ENCODE measurements at regions not wholly inside any gene's neighbourhood (a gene's known extent, or its start where the extent isn't known, plus 50 kb on each side); places are given as distances from the start of the nearest gene placed in this dataset.

- no peak overlapping the region for H3K4me3 ChIP-seq (replicated peaks; ENCODE audit: low read depth, low read length)
- DNase-seq (ENCODE audit: low read depth), result no peak
- no peak for TF ChIP-seq CTCF (IDR thresholded peaks at IDR 0.05; ENCODE audit: low read length, missing control alignments)
Observed at GRCh38 chr20:11181966-11182365, 508.2 kb upstream of the JAG1 start.

DNA sequence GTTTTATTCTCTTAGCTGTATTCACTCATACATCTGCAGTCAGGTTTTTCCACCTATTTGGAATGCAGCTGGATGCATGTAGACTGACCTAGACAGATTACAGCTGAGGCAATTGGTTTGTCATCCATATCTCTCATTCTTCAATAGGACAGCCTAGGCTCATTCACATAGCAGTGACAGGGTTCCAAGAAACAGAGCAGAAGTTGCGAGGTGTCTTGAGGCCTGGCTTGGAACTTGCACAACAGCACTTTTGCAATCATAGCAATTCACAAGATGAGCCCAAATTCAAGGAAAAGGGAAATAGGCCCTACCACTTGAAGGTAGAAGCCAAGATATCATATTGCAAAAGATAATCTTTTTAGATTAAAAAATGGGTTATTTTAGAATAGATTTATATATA is 508.9 kb upstream of the JAG1 start:
- TF ChIP-seq CTCF (IDR thresholded peaks at IDR 0.05; ENCODE audit: low read length, missing control alignments), result no peak
- H3K4me3 ChIP-seq (replicated peaks; ENCODE audit: low read depth, low read length), result no peak overlapping the region
- peak; percentile 57 for DNase-seq (ENCODE audit: low read depth)

GRCh38 chr20:11186301-11187008 is 512.7 kb upstream of the JAG1 start:
- no peak overlapping the region for H3K4me3 ChIP-seq (replicated peaks; ENCODE audit: low read depth, low read length)
- no peak for DNase-seq (ENCODE audit: low read depth)
- no peak for TF ChIP-seq CTCF (IDR thresholded peaks at IDR 0.05; ENCODE audit: low read length, missing control alignments)

GRCh38 chr20:11188843-11189603 is 515.2 kb upstream of the JAG1 start:
- no peak overlapping the region for H3K4me3 ChIP-seq (replicated peaks; ENCODE audit: low read depth, low read length)
- DNase-seq (ENCODE audit: low read depth), result no peak
- no peak for TF ChIP-seq CTCF (IDR thresholded peaks at IDR 0.05; ENCODE audit: low read length, missing control alignments)

DNA sequence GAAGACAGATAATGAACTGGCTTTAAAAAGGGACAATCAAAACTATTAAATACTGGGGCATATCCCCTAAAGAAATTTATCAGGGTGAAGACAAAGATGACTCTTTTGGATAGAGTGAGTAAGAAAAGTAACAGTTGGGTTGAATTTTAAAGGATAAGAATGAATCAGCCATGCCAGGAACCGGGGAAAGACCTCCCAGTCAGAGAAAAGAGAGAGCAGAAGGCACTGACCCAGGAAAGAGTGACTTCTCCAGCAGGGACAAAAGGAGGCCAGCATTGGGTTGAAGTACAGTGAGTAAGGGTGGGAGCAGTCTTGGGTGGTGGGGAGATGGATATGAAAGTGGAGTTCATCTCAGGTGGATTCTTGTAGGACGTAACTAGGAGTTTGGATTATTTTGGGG is 516.9 kb upstream of the JAG1 start:
- TF ChIP-seq CTCF (IDR thresholded peaks at IDR 0.05; ENCODE audit: low read length, missing control alignments), result no peak
- no peak overlapping the region for H3K4me3 ChIP-seq (replicated peaks; ENCODE audit: low read depth, low read length)
- DNase-seq (ENCODE audit: low read depth), result no peak

DNA sequence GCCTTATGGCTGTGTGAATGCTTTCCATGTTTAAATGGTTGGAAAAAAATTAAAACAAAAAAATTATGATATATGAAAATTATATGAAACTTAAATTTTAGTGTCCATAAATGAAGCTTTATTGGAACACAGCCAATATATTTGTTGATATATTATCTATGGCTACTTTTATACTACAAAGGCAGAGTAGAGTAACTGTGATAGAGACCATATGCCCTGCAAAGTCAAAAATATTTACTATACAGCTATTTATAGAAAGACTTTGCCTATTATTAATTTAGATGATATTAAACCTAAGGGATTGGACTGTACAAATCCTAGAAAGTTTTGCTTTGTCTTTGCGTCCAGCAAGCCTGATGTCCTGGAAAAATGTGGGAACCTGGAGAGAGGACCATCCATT is 518.3 kb upstream of the JAG1 start:
- no peak for TF ChIP-seq CTCF (IDR thresholded peaks at IDR 0.05; ENCODE audit: low read length, missing control alignments)
- no peak for DNase-seq (ENCODE audit: low read depth)
- no peak overlapping the region for H3K4me3 ChIP-seq (replicated peaks; ENCODE audit: low read depth, low read length)

Data from fibroblast of pulmonary artery (primary cell).